ENCODE measurements at regions not wholly inside any gene's neighbourhood (a gene's known extent, or its start where the extent isn't known, plus 50 kb on each side); places are given as distances from the start of the nearest gene placed in this dataset.

DNA sequence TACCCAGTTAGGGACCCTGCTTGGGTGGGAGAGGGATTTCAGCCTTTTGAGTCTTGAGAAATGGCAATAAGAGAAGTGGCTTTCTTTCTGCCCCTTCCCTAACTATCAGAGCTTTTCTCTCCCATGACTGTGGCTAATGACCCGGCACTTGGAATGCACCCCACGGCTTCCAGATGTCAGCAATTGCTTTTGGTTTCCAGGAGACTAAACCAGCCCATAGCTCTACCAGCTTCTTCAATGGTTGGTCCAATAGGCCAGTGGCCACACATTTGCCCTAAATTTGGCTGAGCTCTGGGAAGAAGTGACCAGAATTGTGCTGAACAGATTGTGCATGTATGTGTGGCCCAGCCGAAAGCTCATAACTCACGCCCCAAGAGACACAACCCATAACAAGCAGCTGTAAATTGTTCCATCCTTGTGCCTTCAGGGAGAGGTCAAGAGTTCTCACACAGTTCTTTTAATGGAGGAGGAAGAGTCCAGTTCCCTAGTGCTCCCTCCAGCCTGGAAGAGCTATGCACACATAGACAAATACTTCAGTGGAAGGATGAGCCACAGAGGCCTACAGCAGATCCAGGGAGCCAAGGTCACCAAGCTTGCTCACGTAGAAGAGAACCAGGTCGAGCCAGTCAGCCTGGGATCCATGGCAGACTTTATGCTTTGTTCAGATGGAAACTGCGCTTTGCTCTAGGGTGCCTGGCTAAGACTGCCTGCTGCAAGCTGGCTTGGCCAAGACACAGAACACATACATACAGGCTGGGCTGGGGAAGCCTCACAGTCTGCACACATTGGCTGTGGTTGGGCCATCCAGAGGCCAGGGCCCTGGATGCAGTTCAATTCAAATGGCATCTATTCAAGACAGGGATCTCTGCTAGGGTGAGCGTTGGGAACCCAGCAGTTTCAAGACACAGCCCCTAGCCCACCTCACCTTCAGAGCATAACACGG, 131.8 kb upstream of the HABP2 start:
- H3K79me2 ChIP-seq (ENCODE audit: insufficient read depth) = no peaks in the 10 kb centered on the region
- H2AFZ ChIP-seq (ENCODE audit: low read depth) = no peak overlapping the region
- H3F3A ChIP-seq (replicated peaks; ENCODE audit: insufficient read depth) = no peaks in the 10 kb centered on the region
- no peaks in the 10 kb centered on the region for H3K36me3 ChIP-seq (replicated peaks in 1 of 2; ENCODE audit: control insufficient read depth in 1 of 2, insufficient read depth in 2 of 2, low read length in 1 of 2)
- TF ChIP-seq YY1 (IDR thresholded peaks at IDR 0.05; ENCODE audit: low read depth) (no peak), SIN3A (IDR thresholded peaks at IDR 0.05; ENCODE audit: borderline replicate concordance, low read depth, low read length) (no peak), ZBTB33 (IDR thresholded peaks at IDR 0.05; ENCODE audit: borderline replicate concordance, low read depth) (no peak), POLR2AphosphoS5 (IDR thresholded peaks at IDR 0.05; ENCODE audit: low read depth, low read length) (no peak), NRF1 (IDR thresholded peaks at IDR 0.05; ENCODE audit: low read depth, low read length) (no peak), RAD21 (IDR thresholded peaks at IDR 0.05; ENCODE audit: low read length) (no peak), TAF1 (IDR thresholded peaks at IDR 0.05; ENCODE audit: borderline replicate concordance, low read depth, low read length) (no peak), MXI1 (IDR thresholded peaks at IDR 0.05; ENCODE audit: low read depth, low read length) (no peak), GATA2 (CRISPR knock-in tag; IDR thresholded peaks at IDR 0.05) (no peak), FOXJ3 (CRISPR knock-in tag; IDR thresholded peaks at IDR 0.05) (no peak), SMC3 (IDR thresholded peaks at IDR 0.05; ENCODE audit: low read depth, low read length) (no peak)
- TF ChIP-seq, protein P1, sequence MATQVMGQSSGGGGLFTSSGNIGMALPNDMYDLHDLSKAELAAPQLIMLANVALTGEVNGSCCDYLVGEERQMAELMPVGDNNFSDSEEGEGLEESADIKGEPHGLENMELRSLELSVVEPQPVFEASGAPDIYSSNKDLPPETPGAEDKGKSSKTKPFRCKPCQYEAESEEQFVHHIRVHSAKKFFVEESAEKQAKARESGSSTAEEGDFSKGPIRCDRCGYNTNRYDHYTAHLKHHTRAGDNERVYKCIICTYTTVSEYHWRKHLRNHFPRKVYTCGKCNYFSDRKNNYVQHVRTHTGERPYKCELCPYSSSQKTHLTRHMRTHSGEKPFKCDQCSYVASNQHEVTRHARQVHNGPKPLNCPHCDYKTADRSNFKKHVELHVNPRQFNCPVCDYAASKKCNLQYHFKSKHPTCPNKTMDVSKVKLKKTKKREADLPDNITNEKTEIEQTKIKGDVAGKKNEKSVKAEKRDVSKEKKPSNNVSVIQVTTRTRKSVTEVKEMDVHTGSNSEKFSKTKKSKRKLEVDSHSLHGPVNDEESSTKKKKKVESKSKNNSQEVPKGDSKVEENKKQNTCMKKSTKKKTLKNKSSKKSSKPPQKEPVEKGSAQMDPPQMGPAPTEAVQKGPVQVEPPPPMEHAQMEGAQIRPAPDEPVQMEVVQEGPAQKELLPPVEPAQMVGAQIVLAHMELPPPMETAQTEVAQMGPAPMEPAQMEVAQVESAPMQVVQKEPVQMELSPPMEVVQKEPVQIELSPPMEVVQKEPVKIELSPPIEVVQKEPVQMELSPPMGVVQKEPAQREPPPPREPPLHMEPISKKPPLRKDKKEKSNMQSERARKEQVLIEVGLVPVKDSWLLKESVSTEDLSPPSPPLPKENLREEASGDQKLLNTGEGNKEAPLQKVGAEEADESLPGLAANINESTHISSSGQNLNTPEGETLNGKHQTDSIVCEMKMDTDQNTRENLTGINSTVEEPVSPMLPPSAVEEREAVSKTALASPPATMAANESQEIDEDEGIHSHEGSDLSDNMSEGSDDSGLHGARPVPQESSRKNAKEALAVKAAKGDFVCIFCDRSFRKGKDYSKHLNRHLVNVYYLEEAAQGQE (IDR thresholded peaks at IDR 0.05; ENCODE audit: low read depth, low read length) = no peak
- no peak overlapping the region for H3K4me3 ChIP-seq (ENCODE audit: low read depth in 2 of 2, low read length in 1 of 2)
- WGBS (ENCODE audit: low lambda C conversion rate) = 32% methylated on average over 9 of the region's 9 CpGs
- DNase-seq = no peak
- no peaks in the 10 kb centered on the region for H4K20me1 ChIP-seq (ENCODE audit: insufficient read depth)
- H3K9me3 ChIP-seq = 0 out of 2 replicates have a peak, but pooled peaks cover 7% of the 10 kb centered on the region
- H3K9ac ChIP-seq = no peak overlapping the region
- ChIA-PET CTCF (no interaction called here), POLR2A (no interaction called here)
- no peaks in the 10 kb centered on the region for H3K4me1 ChIP-seq (ENCODE audit: control insufficient read depth in 1 of 2, insufficient read depth in 2 of 2, low read depth in 1 of 2, low read length in 1 of 2)
- no peaks in the 10 kb centered on the region for H3K27me3 ChIP-seq (ENCODE audit: insufficient read depth)
- H3K27ac ChIP-seq (ENCODE audit: low read depth in 2 of 2, low read length in 1 of 2) = no peak overlapping the region
- H3K4me2 ChIP-seq = no peak overlapping the region
- H3K9me2 ChIP-seq = no peaks in the 10 kb centered on the region
